Progenitor cell of endocrine pancreas (in vitro differentiated cells): ENCODE measurements at regions not wholly inside any gene's neighbourhood (a gene's known extent, or its start where the extent isn't known, plus 50 kb on each side); places are given as distances from the start of the nearest gene placed in this dataset.

Experiments used
- DNase-seq: peaks from one replicate; pipeline ENCODE4 v3.0.0; 2021; ENCODE audit warnings: low spot score; ENCODE audit not compliant: unreplicated experiment
- H3K27ac Mint-ChIP-seq: 2 replicates; pipeline ENCODE4 v1.8.0; 2021; ENCODE audit warnings: mild to moderate bottlenecking, moderate library complexity, mixed read lengths
- H3K27me3 Mint-ChIP-seq: 2 replicates; pipeline ENCODE4 v1.8.0; 2021; ENCODE audit warnings: mixed read lengths
- H3K36me3 Mint-ChIP-seq: 2 replicates; pipeline ENCODE4 v1.8.0; 2022; ENCODE audit warnings: mixed read lengths; ENCODE audit not compliant: insufficient read depth
- H3K4me1 Mint-ChIP-seq: 2 replicates; pipeline ENCODE4 v1.8.0; 2021; ENCODE audit warnings: low read depth, mixed read lengths
- H3K4me3 Mint-ChIP-seq: 2 replicates; pipeline ENCODE4 v1.8.0; 2021; ENCODE audit warnings: low read depth, mild to moderate bottlenecking, moderate library complexity, mixed read lengths
- H3K9me3 Mint-ChIP-seq: 2 replicates; pipeline ENCODE4 v1.8.0; 2021; ENCODE audit warnings: low read depth, mixed read lengths
- CTCF ChIP-seq: fragments of 200-600 bp; sonication (generic); IDR thresholded peaks from one replicate; pipeline ENCODE4 v1.5.0; 2021; ENCODE audit warnings: antibody characterized with exemption, mild to moderate bottlenecking; ENCODE audit not compliant: unreplicated experiment

GRCh38 chr22:22813126-22814075 lies 74.2 kb upstream of the IGLL5 start:
- Mint-ChIP-seq H3K4me3 (no peak overlapping the region), H3K27me3 (peaks cover 22% of the 10 kb centered on the region), H3K4me1 (peaks cover 9% of the 10 kb centered on the region), H3K9me3 (no peaks in the 10 kb centered on the region), H3K36me3 (no peaks in the 10 kb centered on the region), H3K27ac (no peak overlapping the region)
- TF ChIP-seq CTCF: no peak
- no peak for DNase-seq

GRCh38 chr22:22814666-22815396 lies 72.8 kb upstream of the IGLL5 start:
- H3K4me3 Mint-ChIP-seq: no peak overlapping the region
- H3K27me3 Mint-ChIP-seq: peaks cover 26% of the 10 kb centered on the region
- no peak for TF ChIP-seq CTCF
- no peaks in the 10 kb centered on the region for H3K9me3 Mint-ChIP-seq
- no peak for DNase-seq
- no peak overlapping the region for H3K27ac Mint-ChIP-seq
- H3K36me3 Mint-ChIP-seq: no peaks in the 10 kb centered on the region
- no peaks in the 10 kb centered on the region for H3K4me1 Mint-ChIP-seq

DNA sequence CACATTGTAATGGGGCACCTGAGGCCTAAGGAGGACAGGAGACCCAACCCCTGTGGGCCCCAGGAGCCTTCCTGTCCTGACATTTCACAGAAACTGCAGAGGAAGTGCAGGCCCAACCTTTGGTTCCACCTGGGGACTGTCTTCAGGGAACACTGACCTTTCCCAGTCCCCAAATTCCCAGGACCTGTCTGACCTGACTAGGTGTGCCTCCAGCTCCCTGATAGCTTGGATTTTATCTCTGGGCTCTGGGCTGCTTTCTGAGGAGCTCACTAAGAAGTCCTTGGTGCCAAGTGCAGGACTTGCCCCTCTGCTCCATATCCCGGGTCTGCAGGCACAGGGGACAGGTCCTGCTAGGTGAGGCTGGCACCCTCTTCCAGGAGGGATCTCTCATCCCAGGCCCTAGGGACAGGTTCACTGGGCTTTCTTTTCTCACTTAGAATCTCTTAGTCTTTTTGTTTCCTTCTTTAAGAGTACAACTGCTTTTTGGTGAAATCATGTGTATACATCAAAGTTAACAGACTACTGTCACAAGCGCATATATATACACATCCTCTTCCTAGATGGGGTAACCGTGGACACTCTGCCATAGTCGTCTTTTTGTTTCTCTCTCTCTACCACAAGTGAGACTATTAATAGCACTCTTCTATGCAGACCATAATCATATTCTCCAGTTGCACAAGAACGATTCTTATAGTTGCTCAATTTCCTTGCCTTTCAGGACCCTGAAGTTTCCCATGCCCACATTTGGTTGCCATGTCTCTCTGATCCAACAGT lies 72.0 kb upstream of the IGLL5 start:
- Mint-ChIP-seq H3K4me3 (no peak overlapping the region), H3K27me3 (peaks cover 33% of the 10 kb centered on the region), H3K36me3 (no peaks in the 10 kb centered on the region), H3K27ac (no peak overlapping the region), H3K9me3 (no peaks in the 10 kb centered on the region), H3K4me1 (no peaks in the 10 kb centered on the region)
- DNase-seq: no peak
- TF ChIP-seq CTCF: no peak

DNA sequence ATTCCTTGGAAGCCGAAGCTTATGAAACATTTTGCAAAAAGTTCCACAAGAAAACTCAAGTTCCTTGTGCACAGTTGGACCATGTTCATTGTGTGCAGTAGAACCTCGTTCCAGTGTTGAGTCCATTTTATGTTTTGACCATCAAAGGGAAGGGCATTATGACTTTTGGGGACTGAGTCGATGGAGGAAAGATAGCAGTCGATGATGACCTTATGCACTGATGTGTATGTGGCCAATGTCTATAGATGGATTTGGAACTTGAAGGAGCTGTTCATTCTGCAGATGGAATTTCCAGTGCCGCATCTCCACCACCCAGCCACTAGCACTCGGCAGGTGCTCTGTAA lies 71.5 kb upstream of the IGLL5 start:
- no peak overlapping the region for H3K27ac Mint-ChIP-seq
- DNase-seq: no peak

More for the DNA sequence above, 71.5 kb upstream of the IGLL5 start:
- Mint-ChIP-seq H3K27me3 (peaks cover 35% of the 10 kb centered on the region), H3K9me3 (no peaks in the 10 kb centered on the region), H3K36me3 (no peaks in the 10 kb centered on the region), H3K4me3 (no peak overlapping the region), H3K4me1 (no peaks in the 10 kb centered on the region)
- no peak for TF ChIP-seq CTCF
